ENCODE measurements at regions not wholly inside any gene's neighbourhood (a gene's known extent, or its start where the extent isn't known, plus 50 kb on each side); places are given as distances from the start of the nearest gene placed in this dataset.
A peak's percentile ranks its signal among the peaks of the same experiment; 100 is the strongest.

- TF ChIP-seq, protein P1, sequence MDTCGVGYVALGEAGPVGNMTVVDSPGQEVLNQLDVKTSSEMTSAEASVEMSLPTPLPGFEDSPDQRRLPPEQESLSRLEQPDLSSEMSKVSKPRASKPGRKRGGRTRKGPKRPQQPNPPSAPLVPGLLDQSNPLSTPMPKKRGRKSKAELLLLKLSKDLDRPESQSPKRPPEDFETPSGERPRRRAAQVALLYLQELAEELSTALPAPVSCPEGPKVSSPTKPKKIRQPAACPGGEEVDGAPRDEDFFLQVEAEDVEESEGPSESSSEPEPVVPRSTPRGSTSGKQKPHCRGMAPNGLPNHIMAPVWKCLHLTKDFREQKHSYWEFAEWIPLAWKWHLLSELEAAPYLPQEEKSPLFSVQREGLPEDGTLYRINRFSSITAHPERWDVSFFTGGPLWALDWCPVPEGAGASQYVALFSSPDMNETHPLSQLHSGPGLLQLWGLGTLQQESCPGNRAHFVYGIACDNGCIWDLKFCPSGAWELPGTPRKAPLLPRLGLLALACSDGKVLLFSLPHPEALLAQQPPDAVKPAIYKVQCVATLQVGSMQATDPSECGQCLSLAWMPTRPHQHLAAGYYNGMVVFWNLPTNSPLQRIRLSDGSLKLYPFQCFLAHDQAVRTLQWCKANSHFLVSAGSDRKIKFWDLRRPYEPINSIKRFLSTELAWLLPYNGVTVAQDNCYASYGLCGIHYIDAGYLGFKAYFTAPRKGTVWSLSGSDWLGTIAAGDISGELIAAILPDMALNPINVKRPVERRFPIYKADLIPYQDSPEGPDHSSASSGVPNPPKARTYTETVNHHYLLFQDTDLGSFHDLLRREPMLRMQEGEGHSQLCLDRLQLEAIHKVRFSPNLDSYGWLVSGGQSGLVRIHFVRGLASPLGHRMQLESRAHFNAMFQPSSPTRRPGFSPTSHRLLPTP (IDR thresholded peaks at IDR 0.05; ENCODE audit: borderline replicate concordance, extremely low read depth, insufficient read length) = no peak
- TF ChIP-seq ATF6 (CRISPR knock-in tag; IDR thresholded peaks at IDR 0.05) (no peak), NFXL1 (CRISPR knock-in tag; IDR thresholded peaks at IDR 0.05) (no peak), ZNF263 (CRISPR knock-in tag; IDR thresholded peaks at IDR 0.05; ENCODE audit: borderline replicate concordance) (no peak), SMAD1 (IDR thresholded peaks at IDR 0.05; ENCODE audit: low read depth, low read length, partially characterized antibody) (no peak), SIN3A (IDR thresholded peaks at IDR 0.05; ENCODE audit: borderline replicate concordance in 2 of 2, control insufficient read depth in 1 of 2, low read depth in 2 of 2, low read length in 2 of 2) (no peak), SMC3 (conservative IDR thresholded peaks at IDR 0.05; ENCODE audit: insufficient read depth, low read depth, low read length) (no peak), RFX5 (IDR thresholded peaks at IDR 0.05; ENCODE audit: low read depth, low read length) (no peak), CCNT2 (IDR thresholded peaks at IDR 0.05; ENCODE audit: borderline replicate concordance, extremely low read depth, insufficient read length, low read depth, low read length) (no peak), NCOA1 (IDR thresholded peaks at IDR 0.05; ENCODE audit: low read depth) (no peak)
- Histone ChIP-seq H3K27me3 (ENCODE audit: control insufficient read depth in 2 of 2, insufficient read depth in 2 of 2, low read length in 2 of 2) (no peaks in the 10 kb centered on the region), H3K4me1 (replicated peaks in 1 of 2; ENCODE audit: control insufficient read depth in 2 of 2, insufficient read depth in 2 of 2, low read length in 2 of 2) (no peaks in the 10 kb centered on the region), H3K9ac (ENCODE audit: insufficient read depth in 1 of 2, low read depth in 2 of 2, low read length in 2 of 2) (no peak overlapping the region), H3K4me3 (no peak overlapping the region), H4K20me1 (replicated peaks; ENCODE audit: control insufficient read depth, insufficient read depth, low read length) (no peaks in the 10 kb centered on the region), H3K9me3 (replicated peaks; ENCODE audit: control insufficient read depth, insufficient read depth, low read depth, low read length) (no peaks in the 10 kb centered on the region), H3K36me3 (ENCODE audit: control insufficient read depth, insufficient read depth, low read length) (no peaks in the 10 kb centered on the region), H3K79me2 (ENCODE audit: control insufficient read depth, insufficient read depth, low read length) (no peaks in the 10 kb centered on the region), H3K27ac (ENCODE audit: extremely low read depth, low read depth, low read length) (no peak overlapping the region), H3K9me1 (ENCODE audit: control insufficient read depth, insufficient read depth, low read length) (no peaks in the 10 kb centered on the region), H2AFZ (ENCODE audit: low read depth, low read length) (no peak overlapping the region), H3K4me2 (ENCODE audit: insufficient read depth, low read length) (no peak overlapping the region)
- in situ Hi-C loops (cut with MboI) = no loop called here
- FAIRE-seq (no peak), DNase-seq (ENCODE audit: extremely low read depth in 1 of 4, low spot score in 3 of 4) (peak in 1 of 4 experiments; percentile 2), ATAC-seq (no peak)
- intact Hi-C loops (cut with micrococcal nuclease) = no loop called here
- ChIA-PET POLR2A (no interaction called here), CTCF (ENCODE audit: low intra/inter-chr PET ratio) (no interaction called here)
- BruUV-seq (replicated peaks) = no TSS peak
- 3% methylated on average over 6 of the region's 11 CpGs for WGBS (ENCODE audit: insufficient coverage, low coverage, missing lambda C conversion rate)
Measured at GRCh38 chrX:33741807-33742206, 390.3 kb downstream of the FAM47A start.
